GM21526 (cell line): ENCODE measurements at regions not wholly inside any gene's neighbourhood (a gene's known extent, or its start where the extent isn't known, plus 50 kb on each side); places are given as distances from the start of the nearest gene placed in this dataset.
"Not testable (repeated sequence)": the region's sequence is repeated elsewhere in the genome, so short reads cannot be mapped to it uniquely, and the experiment has no call there.

Experiments used
- ATAC-seq: cut with Tn5 transposase; IDR thresholded peaks from one replicate; pipeline ENCODE4 v1.9.1; 2021; ENCODE audit warnings: moderate library complexity; ENCODE audit not compliant: unreplicated experiment, low FRiP score

GRCh38 chrX:95950679-95951078 is 734.0 kb upstream of the DIAPH2 start:
- no peak for ATAC-seq

DNA sequence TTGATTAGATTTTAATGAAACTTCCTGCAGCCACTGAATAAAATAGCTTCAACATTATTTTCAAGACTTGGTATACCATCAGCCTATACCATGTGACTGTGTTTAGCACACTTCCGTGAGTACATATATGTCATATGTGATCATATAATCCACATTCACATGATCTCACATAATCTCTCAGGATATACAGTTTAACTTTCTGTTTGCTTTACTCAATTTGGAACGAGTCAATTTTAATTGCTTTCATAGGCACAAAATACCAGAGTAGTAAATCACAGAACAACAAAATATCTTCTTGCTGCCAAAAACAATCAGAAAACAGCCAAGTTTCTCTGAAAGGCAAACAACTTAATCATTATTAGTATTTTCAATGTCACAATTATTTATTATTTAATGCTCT is 731.1 kb upstream of the DIAPH2 start:
- no peak for ATAC-seq

DNA sequence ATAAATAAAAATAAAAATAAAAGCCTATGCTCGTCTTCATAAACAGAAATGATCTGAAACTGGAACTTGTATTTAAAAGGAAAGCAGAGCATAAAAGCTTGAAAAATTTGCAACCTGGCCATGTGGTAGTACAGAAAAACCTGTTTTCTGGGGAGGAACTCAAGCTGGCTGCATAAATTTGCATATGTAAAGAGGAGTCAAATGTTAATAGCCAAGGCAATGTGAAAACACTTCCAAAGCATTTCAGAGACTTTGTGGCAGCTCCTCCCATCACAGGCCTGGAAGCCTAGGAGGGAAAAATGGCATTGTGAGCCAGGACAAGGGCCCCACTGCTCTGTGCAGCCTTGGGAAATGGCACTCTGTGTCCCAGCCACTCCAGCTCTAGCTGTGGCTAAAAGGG is 727.9 kb upstream of the DIAPH2 start:
- ATAC-seq: no peak

DNA sequence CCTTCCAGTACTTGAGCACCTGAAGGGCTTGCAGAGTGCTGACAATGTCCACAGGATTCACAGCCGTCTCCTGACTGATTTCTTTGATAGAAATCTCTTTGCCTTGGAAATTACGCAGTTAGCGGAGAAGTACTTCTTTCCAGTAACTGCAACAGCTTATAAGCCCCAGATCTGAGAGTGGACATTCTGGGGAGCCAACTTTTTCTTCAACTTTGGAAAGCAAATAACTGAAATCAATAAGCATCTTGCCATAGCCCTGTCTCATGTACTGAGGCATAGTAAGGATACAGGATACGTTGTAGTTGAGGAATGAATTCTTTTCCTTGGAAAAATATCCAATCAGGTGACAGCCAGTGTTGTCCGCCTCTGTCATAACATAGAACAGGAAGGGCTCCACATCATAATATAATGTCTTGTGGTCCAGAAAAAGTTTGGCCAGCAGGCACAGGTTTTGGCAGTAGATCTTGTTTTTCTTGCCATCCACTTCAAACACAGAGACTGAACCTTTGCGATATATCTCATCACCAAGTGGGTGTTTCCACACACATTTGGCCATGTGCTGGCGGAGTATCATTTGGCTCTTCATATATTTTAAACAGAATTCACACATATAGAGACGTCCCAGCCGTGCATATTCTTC is 711.1 kb upstream of the DIAPH2 start:
- ATAC-seq: not testable (repeated sequence)

DNA sequence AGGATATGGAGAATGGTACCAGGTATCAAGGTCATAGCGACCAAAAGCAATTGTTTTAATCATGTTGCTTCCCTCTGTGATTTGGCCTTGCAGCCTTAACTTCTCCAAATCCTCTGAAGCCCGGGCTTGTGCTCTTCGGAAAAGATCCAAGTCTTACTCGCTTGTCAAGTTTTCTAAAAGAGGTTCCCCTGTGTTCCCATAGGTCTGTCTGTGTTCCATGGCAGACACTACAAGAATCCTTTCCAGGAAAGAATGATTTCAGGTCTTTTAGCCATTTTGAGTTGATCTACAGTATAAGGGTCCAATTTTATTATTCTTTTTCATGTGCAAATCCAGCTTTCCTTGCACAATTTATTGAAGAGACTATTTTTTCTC is 710.6 kb upstream of the DIAPH2 start:
- ATAC-seq: no peak

DNA sequence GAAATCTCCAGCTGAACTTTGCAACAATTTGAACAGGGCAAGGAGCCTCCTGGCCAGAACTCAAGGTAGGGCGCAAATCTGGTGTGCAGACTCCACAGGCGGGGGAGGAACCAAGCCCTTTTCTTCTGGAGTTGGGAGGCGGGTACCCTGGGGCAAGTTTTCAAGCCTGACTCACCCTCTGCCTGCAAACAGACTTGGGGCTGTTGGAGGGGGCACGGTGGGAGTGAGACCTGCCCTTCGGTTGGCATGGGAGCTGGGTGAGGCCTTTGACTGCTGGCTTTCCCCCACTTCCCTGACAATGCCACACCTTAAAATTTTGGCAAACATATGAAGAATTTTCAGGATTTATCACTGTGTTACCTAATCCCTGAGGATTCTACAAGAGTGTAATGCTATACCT is 709.8 kb upstream of the DIAPH2 start:
- ATAC-seq: no peak

- no peak for ATAC-seq
These were observed 689.1 kb upstream of the DIAPH2 start for GRCh38 chrX:95995583-95995982.

GRCh38 chrX:95996294-95996693 is 688.3 kb upstream of the DIAPH2 start:
- ATAC-seq: no peak

GRCh38 chrX:96002431-96002830 is 682.2 kb upstream of the DIAPH2 start:
- no peak for ATAC-seq

- ATAC-seq: no peak
These were observed 680.3 kb upstream of the DIAPH2 start for GRCh38 chrX:96004386-96004785.

DNA sequence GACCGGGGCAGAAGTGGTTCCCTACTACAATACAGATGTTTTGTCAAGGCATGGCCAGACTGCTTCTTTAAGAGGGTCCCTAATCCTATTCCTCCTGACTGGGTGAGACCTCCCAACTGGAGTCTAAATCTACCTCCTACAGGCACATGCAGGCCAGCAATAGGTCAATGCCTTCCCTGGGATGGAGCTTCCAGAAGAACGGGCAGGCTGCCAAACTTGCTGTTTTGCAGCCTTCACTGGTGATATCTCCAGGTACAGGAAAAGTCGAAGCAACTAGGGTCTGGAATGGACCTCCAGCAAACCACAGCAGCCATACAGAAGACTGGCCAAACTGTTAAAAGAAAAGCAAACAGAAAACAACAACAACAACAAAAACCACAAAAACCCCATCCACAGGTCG is 678.4 kb upstream of the DIAPH2 start:
- no peak for ATAC-seq

DNA sequence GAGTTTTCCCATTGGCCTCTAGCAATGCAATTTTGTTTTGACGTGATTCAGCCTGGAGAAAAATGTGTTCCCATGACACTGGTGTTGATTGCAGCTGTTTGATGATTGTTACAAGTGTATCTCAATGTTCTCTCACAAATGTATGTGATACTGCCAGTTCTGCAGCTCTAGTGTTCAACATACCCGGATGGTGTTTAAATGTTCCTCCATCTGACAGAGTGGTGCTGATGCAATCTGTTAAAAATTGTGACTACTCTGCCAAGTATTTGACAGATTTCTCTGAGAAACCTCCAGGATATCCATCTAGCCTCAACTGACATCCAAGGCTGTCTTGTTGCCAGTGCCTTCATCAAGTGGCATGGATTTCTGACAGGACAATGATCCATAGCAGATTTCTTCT is 657.2 kb upstream of the DIAPH2 start:
- no peak for ATAC-seq

DNA sequence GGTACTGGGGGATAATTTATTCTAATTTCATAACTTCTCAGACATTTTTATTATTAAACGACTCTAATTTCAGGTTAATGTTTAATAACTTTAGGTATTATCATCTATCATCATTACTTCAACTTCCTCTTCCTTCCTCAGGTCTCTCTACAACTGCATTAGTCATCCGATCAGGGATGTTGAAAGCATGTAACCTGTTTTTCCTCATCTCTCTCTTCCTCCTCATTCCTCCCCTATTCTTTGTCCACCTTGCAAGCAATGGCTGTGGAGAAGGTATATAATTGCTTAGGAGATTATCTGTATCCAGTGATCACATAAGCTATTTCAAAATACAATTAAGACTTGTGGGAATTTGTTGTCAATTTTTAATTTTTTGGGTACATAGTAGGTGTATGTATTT is 632.6 kb upstream of the DIAPH2 start:
- no peak for ATAC-seq

DNA sequence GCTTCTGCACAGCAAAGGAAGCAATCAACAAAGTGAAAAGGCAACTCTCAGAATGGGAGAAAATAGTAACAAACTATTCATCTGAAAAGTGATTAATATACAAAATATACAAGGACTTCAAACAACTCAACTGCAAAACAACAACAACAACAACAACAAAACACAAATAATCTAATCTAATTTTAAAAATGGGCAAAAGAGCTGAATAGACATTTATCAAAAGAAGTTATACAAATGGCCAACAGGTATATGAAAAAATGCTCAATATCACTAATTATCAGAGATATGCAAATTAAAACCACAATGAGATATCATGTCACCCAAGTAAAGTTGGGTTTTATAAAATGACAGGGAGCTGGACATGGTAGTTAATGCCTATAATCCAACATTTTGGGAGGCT is 602.8 kb upstream of the DIAPH2 start:
- no peak for ATAC-seq

GRCh38 chrX:96094616-96095015 is 590.0 kb upstream of the DIAPH2 start:
- ATAC-seq: no peak

GRCh38 chrX:96098471-96098870 is 586.2 kb upstream of the DIAPH2 start:
- ATAC-seq: no peak

- ATAC-seq: no peak
These were observed 581.6 kb upstream of the DIAPH2 start for GRCh38 chrX:96102997-96103396.

DNA sequence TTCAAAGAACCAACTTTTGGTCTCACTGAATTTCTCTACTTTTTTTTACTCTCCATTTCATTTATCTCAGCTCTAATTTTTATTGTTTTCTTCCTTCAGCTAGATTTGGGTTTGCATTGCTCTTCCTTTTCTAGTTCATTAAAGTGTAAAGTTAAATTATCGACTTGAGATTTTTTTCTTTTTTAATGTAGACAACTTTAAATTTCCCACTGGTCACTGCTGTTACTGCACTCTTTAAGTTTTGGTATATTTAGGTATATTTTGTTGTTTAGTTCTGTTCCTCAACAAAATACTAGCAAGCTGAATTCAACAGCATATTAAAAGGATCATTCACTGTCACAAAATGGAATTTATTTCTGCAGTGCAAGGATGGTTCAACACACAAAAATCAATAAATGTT is 572.0 kb upstream of the DIAPH2 start:
- ATAC-seq: no peak

DNA sequence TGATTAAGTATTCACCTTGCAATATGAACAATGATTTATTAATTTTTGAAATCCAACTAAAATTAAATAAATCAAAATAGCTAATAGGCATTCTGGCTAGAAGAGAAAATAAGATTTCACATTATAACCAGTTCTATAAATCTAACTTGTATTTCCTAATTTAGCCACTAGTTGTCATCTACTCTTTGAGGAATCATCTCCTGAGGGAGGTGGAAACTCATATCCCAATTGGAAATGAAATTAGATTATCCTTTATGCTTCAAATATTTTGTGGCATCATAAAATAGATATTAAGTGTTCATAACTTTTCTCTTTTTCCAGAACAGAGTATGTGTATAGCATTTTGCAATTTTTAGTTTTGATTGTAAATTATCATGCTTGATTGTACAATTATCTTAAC is 558.5 kb upstream of the DIAPH2 start:
- ATAC-seq: no peak

- not testable (repeated sequence) for ATAC-seq
These were observed 556.6 kb upstream of the DIAPH2 start for GRCh38 chrX:96128058-96128457.

- no peak for ATAC-seq
These were observed 543.8 kb upstream of the DIAPH2 start for GRCh38 chrX:96140796-96141195.

DNA sequence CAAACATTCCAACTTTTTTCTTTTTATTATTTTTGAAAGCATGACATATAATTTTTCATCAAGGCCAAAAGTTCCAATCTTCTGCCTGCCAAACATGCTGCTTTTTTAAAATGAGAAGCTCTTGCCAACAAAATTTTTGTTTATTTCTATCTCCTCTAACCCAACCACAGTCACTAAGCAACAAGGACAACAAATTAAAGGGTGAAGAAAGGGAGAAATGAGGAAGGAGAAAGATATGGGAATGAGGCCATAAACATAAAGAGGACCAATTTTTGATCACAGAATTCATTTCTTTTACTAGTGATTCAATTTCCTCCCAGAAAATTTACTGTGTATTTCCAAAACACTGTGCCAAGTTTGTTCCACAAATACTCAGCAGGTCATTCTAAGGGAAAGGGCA is 537.0 kb upstream of the DIAPH2 start:
- no peak for ATAC-seq

GRCh38 chrX:96170626-96171025 is 514.0 kb upstream of the DIAPH2 start:
- ATAC-seq: no peak
